AG09319 (cell line): ENCODE measurements at regions not wholly inside any gene's neighbourhood (a gene's known extent, or its start where the extent isn't known, plus 50 kb on each side); places are given as distances from the start of the nearest gene placed in this dataset.

Experiments
- DNase-seq: peaks from one replicate; pipeline ENCODE4 v3.0.0-alpha.2; 2010; ENCODE audit warnings: low read depth; ENCODE audit errors: extremely low read depth
- TF ChIP-seq, protein P1 (sequence below): IDR thresholded peaks from 2 replicates; pipeline ENCODE4 v1.5.1; 2011; ENCODE audit warnings: low read depth, mild to moderate bottlenecking, inconsistent platforms, low read length, moderate library complexity

GRCh38 chr5:115072266-115073064 lies 97.2 kb downstream of the TRIM36 start:
- TF ChIP-seq, protein P1, sequence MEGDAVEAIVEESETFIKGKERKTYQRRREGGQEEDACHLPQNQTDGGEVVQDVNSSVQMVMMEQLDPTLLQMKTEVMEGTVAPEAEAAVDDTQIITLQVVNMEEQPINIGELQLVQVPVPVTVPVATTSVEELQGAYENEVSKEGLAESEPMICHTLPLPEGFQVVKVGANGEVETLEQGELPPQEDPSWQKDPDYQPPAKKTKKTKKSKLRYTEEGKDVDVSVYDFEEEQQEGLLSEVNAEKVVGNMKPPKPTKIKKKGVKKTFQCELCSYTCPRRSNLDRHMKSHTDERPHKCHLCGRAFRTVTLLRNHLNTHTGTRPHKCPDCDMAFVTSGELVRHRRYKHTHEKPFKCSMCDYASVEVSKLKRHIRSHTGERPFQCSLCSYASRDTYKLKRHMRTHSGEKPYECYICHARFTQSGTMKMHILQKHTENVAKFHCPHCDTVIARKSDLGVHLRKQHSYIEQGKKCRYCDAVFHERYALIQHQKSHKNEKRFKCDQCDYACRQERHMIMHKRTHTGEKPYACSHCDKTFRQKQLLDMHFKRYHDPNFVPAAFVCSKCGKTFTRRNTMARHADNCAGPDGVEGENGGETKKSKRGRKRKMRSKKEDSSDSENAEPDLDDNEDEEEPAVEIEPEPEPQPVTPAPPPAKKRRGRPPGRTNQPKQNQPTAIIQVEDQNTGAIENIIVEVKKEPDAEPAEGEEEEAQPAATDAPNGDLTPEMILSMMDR, result no peak
- no peak for DNase-seq

DNA sequence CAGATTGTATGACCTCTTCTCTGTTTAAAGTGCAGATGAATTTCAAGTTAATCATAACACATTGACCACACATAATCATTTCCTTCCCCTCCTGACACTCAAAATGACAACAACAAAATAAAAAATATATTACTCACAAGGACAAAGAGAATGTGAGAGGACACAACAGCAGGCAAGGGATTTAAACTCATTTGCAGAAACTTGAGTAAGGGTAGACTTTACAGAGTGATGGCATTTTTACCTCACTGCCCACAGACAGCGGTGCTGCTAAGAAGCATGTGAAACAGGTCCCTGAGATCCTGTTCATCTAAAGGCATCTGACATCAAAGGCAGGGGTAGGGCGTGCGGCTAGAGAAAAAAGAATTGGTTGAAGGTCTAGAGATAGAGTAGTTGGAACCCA lies 99.0 kb downstream of the TRIM36 start:
- DNase-seq, result no peak
- TF ChIP-seq, protein P1, result no peak

GRCh38 chr5:115069087-115069968 lies 100.4 kb downstream of the TRIM36 start:
- DNase-seq, result no peak
- TF ChIP-seq, protein P1, result peak; percentile 58

GRCh38 chr5:115068239-115069086 lies 101.2 kb downstream of the TRIM36 start:
- DNase-seq, result no peak
- TF ChIP-seq, protein P1, result no peak

DNA sequence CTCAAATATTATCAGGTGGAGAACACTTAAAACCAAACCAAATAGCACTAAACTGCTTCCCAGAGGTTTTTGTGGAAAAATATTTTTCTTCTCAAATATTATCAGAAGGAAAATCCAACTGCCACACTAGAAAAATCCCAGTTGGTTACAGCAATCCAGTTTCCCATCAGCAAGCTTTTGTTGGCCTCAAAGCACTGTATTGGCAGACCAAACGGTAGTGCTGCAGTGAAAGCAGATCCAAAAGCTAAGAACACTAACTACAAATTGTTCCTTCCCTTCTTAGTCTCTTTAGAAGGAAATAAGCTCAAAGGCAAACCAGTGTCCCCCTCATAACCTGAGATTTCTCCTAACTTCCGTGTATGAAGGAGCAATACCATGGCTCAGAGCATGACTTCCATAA lies 105.3 kb downstream of the TRIM36 start:
- no peak for DNase-seq
- TF ChIP-seq, protein P1, result no peak

- no peak for DNase-seq
These were observed 115.2 kb downstream of the TRIM36 start for GRCh38 chr5:115054387-115054951.

More at GRCh38 chr5:115054387-115054951, 115.2 kb downstream of the TRIM36 start:
- TF ChIP-seq, protein P1, result no peak
